ENCODE measurements at regions not wholly inside any gene's neighbourhood (a gene's known extent, or its start where the extent isn't known, plus 50 kb on each side); places are given as distances from the start of the nearest gene placed in this dataset.

- H3K27ac Mint-ChIP-seq, result no peak overlapping the region
- peaks cover 2% of the 10 kb centered on the region for H3K27me3 Mint-ChIP-seq
- H3K9me3 Mint-ChIP-seq (ENCODE audit: low read depth), result no peaks in the 10 kb centered on the region
- H3K4me1 Mint-ChIP-seq (ENCODE audit: low read depth), result no peaks in the 10 kb centered on the region
- no peak overlapping the region for H3K4me3 Mint-ChIP-seq
- H3K36me3 Mint-ChIP-seq, result no peaks in the 10 kb centered on the region
Measured at GRCh38 chr14:101184104-101184455, 280.6 kb upstream of the RTL1 start.

- Mint-ChIP-seq H3K27me3 (peaks cover 2% of the 10 kb centered on the region), H3K4me1 (ENCODE audit: low read depth) (no peaks in the 10 kb centered on the region), H3K36me3 (no peaks in the 10 kb centered on the region), H3K27ac (no peak overlapping the region), H3K4me3 (no peak overlapping the region), H3K9me3 (ENCODE audit: low read depth) (no peaks in the 10 kb centered on the region)
Measured at GRCh38 chr14:101184572-101184971, 281.1 kb upstream of the RTL1 start.

GRCh38 chr14:101185073-101185835 lies 281.7 kb upstream of the RTL1 start:
- H3K27me3 Mint-ChIP-seq, result peaks cover 2% of the 10 kb centered on the region
- no peaks in the 10 kb centered on the region for H3K36me3 Mint-ChIP-seq
- no peak overlapping the region for H3K4me3 Mint-ChIP-seq
- H3K27ac Mint-ChIP-seq, result no peak overlapping the region
- H3K9me3 Mint-ChIP-seq (ENCODE audit: low read depth), result no peaks in the 10 kb centered on the region
- no peaks in the 10 kb centered on the region for H3K4me1 Mint-ChIP-seq (ENCODE audit: low read depth)

- Mint-ChIP-seq H3K4me3 (no peak overlapping the region), H3K4me1 (ENCODE audit: low read depth) (no peaks in the 10 kb centered on the region), H3K36me3 (no peaks in the 10 kb centered on the region), H3K9me3 (ENCODE audit: low read depth) (no peaks in the 10 kb centered on the region), H3K27ac (no peak overlapping the region), H3K27me3 (peaks cover 2% of the 10 kb centered on the region)
Measured at GRCh38 chr14:101185946-101186345, 282.4 kb upstream of the RTL1 start.

GRCh38 chr14:101186544-101186943 lies 283.0 kb upstream of the RTL1 start:
- Mint-ChIP-seq H3K4me1 (ENCODE audit: low read depth) (no peaks in the 10 kb centered on the region), H3K27ac (no peak overlapping the region), H3K4me3 (no peak overlapping the region), H3K36me3 (no peaks in the 10 kb centered on the region), H3K9me3 (ENCODE audit: low read depth) (no peaks in the 10 kb centered on the region), H3K27me3 (peaks cover 2% of the 10 kb centered on the region)

GRCh38 chr14:101186992-101187815 lies 283.7 kb upstream of the RTL1 start:
- no peak overlapping the region for H3K27ac Mint-ChIP-seq
- no peaks in the 10 kb centered on the region for H3K4me1 Mint-ChIP-seq (ENCODE audit: low read depth)
- no peak overlapping the region for H3K4me3 Mint-ChIP-seq
- no peaks in the 10 kb centered on the region for H3K9me3 Mint-ChIP-seq (ENCODE audit: low read depth)
- peaks cover 2% of the 10 kb centered on the region for H3K27me3 Mint-ChIP-seq
- H3K36me3 Mint-ChIP-seq, result no peaks in the 10 kb centered on the region

- no peak overlapping the region for H3K27ac Mint-ChIP-seq
- no peaks in the 10 kb centered on the region for H3K36me3 Mint-ChIP-seq
- no peaks in the 10 kb centered on the region for H3K4me1 Mint-ChIP-seq (ENCODE audit: low read depth)
- H3K9me3 Mint-ChIP-seq (ENCODE audit: low read depth), result no peaks in the 10 kb centered on the region
- peaks cover 2% of the 10 kb centered on the region for H3K27me3 Mint-ChIP-seq
- no peak overlapping the region for H3K4me3 Mint-ChIP-seq
Measured at GRCh38 chr14:101187816-101188570, 284.5 kb upstream of the RTL1 start.

GRCh38 chr14:101188571-101188915 lies 285.0 kb upstream of the RTL1 start:
- H3K4me3 Mint-ChIP-seq, result no peak overlapping the region
- no peak overlapping the region for H3K27ac Mint-ChIP-seq
- H3K4me1 Mint-ChIP-seq (ENCODE audit: low read depth), result no peaks in the 10 kb centered on the region
- no peaks in the 10 kb centered on the region for H3K36me3 Mint-ChIP-seq
- H3K27me3 Mint-ChIP-seq, result peaks cover 2% of the 10 kb centered on the region
- H3K9me3 Mint-ChIP-seq (ENCODE audit: low read depth), result no peaks in the 10 kb centered on the region

- Mint-ChIP-seq H3K4me3 (no peak overlapping the region), H3K27ac (no peak overlapping the region), H3K9me3 (ENCODE audit: low read depth) (no peaks in the 10 kb centered on the region), H3K36me3 (no peaks in the 10 kb centered on the region), H3K4me1 (ENCODE audit: low read depth) (no peaks in the 10 kb centered on the region), H3K27me3 (peaks cover 2% of the 10 kb centered on the region)
Measured at GRCh38 chr14:101189266-101189665, 285.7 kb upstream of the RTL1 start.

GRCh38 chr14:101189962-101190560 lies 286.5 kb upstream of the RTL1 start:
- Mint-ChIP-seq H3K36me3 (no peaks in the 10 kb centered on the region), H3K9me3 (ENCODE audit: low read depth) (no peaks in the 10 kb centered on the region), H3K27ac (no peak overlapping the region), H3K27me3 (peaks cover 2% of the 10 kb centered on the region), H3K4me3 (no peak overlapping the region), H3K4me1 (ENCODE audit: low read depth) (no peaks in the 10 kb centered on the region)

GRCh38 chr14:101191101-101191720 lies 287.7 kb upstream of the RTL1 start:
- Mint-ChIP-seq H3K4me1 (ENCODE audit: low read depth) (no peaks in the 10 kb centered on the region), H3K27me3 (no peaks in the 10 kb centered on the region), H3K4me3 (no peak overlapping the region), H3K9me3 (ENCODE audit: low read depth) (no peaks in the 10 kb centered on the region), H3K36me3 (no peaks in the 10 kb centered on the region), H3K27ac (no peak overlapping the region)

- no peaks in the 10 kb centered on the region for H3K9me3 Mint-ChIP-seq (ENCODE audit: low read depth)
- no peaks in the 10 kb centered on the region for H3K36me3 Mint-ChIP-seq
- H3K4me3 Mint-ChIP-seq, result no peak overlapping the region
- H3K27me3 Mint-ChIP-seq, result no peaks in the 10 kb centered on the region
- H3K27ac Mint-ChIP-seq, result no peak overlapping the region
- H3K4me1 Mint-ChIP-seq (ENCODE audit: low read depth), result no peaks in the 10 kb centered on the region
Measured at GRCh38 chr14:101191721-101192660, 288.5 kb upstream of the RTL1 start.

GRCh38 chr14:101192661-101193000 lies 289.1 kb upstream of the RTL1 start:
- H3K9me3 Mint-ChIP-seq (ENCODE audit: low read depth), result no peaks in the 10 kb centered on the region
- no peaks in the 10 kb centered on the region for H3K27me3 Mint-ChIP-seq
- no peak overlapping the region for H3K4me3 Mint-ChIP-seq
- H3K4me1 Mint-ChIP-seq (ENCODE audit: low read depth), result no peaks in the 10 kb centered on the region
- no peaks in the 10 kb centered on the region for H3K36me3 Mint-ChIP-seq
- H3K27ac Mint-ChIP-seq, result no peak overlapping the region

Data from activated naive CD8-positive, alpha-beta T cell (primary cell).